Esophagus muscularis mucosa (tissue), 4 donors: ENCODE measurements at regions not wholly inside any gene's neighbourhood (a gene's known extent, or its start where the extent isn't known, plus 50 kb on each side); places are given as distances from the start of the nearest gene placed in this dataset.

ENCODE experiments used
- DNase-seq: peaks from one replicate; pipeline ENCODE4 v3.0.0-alpha.2; 2017; ENCODE audit errors: extremely low spot score
- H3K27ac ChIP-seq, 4 donors: fragments of 200-600 bp; sonication (generic); replicated peaks in 1 of 4; 1 replicate in 3 of 4; 2 replicates in 1 of 4; pipeline ENCODE4 v1.5.1; 2016 to 2019; ENCODE audit warnings: mild to moderate bottlenecking in 1 of 4
- H3K27me3 ChIP-seq, 4 donors: fragments of 200-600 bp; sonication (generic); one replicate each; pipeline versions ENCODE4 v1.5.1 to v1.6.0; 2016 to 2019
- H3K36me3 ChIP-seq, 4 donors: fragments of 200-600 bp; sonication (generic); one replicate each; pipeline ENCODE4 v1.5.1; 2016 to 2019
- H3K4me1 ChIP-seq, 4 donors: fragments of 200-600 bp; sonication (generic); one replicate each; pipeline ENCODE4 v1.5.1; 2016 to 2019
- H3K4me3 ChIP-seq, 4 donors: fragments of 200-600 bp; sonication (generic); 1 replicate in 2 of 4; 2 replicates in 2 of 4; pipeline ENCODE4 v1.5.1; 2016 to 2019; ENCODE audit warnings: mild to moderate bottlenecking in 4 of 4, moderate library complexity in 1 of 4
- H3K9me3 ChIP-seq, 4 donors: fragments of 200-600 bp; sonication (generic); 1 replicate in 3 of 4; 2 replicates in 1 of 4; pipeline ENCODE4 v1.5.1; 2016 to 2019
- EP300 ChIP-seq: sonication (generic); formaldehyde crosslinking; IDR thresholded peaks from one replicate; pipeline ENCODE4 v1.6.1; 2017; ENCODE audit warnings: antibody characterized with exemption
- POLR2A ChIP-seq: fragments of 450-650 bp; IDR thresholded peaks from one replicate; pipeline ENCODE4 v1.6.1; 2017; ENCODE audit warnings: antibody characterized with exemption, moderate library complexity, mild to moderate bottlenecking, low read depth
- POLR2AphosphoS5 ChIP-seq, 2 donors: sonication (generic); formaldehyde crosslinking; IDR thresholded peaks; one replicate each; pipeline ENCODE4 v1.6.1; 2017; ENCODE audit warnings: antibody characterized with exemption in 2 of 2
- WGBS: methylation state at CpG from one replicate; pipeline ENCODE4 v1.1.5; 2018; 5-methylcytosine and 5-hydroxymethylcytosine counted together
- intact Hi-C: fragments of 100-400 bp; cut with DNase I; formaldehyde crosslinking; loops from one replicate; pipeline ENCODE4 v1.15.1; 2023
- TF ChIP-seq, protein P1 (sequence below), 3 experiments: fragments of 200-600 bp in 2 of 3; fragments of 450-650 bp in 1 of 3; sonication (generic) in 2 of 3; IDR thresholded peaks; one replicate each; pipeline ENCODE4 v1.5.1; 2017 to 2019; ENCODE audit warnings: antibody characterized with exemption in 3 of 3, mild to moderate bottlenecking in 2 of 3, moderate library complexity in 1 of 3

GRCh38 chr6:119575721-119576120, 226.2 kb upstream of the MAN1A1 start:
- WGBS: 88% methylated on average over 1 of the region's 2 CpGs
- TF ChIP-seq EP300: no peak
- TF ChIP-seq, protein P1, sequence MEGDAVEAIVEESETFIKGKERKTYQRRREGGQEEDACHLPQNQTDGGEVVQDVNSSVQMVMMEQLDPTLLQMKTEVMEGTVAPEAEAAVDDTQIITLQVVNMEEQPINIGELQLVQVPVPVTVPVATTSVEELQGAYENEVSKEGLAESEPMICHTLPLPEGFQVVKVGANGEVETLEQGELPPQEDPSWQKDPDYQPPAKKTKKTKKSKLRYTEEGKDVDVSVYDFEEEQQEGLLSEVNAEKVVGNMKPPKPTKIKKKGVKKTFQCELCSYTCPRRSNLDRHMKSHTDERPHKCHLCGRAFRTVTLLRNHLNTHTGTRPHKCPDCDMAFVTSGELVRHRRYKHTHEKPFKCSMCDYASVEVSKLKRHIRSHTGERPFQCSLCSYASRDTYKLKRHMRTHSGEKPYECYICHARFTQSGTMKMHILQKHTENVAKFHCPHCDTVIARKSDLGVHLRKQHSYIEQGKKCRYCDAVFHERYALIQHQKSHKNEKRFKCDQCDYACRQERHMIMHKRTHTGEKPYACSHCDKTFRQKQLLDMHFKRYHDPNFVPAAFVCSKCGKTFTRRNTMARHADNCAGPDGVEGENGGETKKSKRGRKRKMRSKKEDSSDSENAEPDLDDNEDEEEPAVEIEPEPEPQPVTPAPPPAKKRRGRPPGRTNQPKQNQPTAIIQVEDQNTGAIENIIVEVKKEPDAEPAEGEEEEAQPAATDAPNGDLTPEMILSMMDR (IDR thresholded peaks at IDR 0.05): no peak
- TF ChIP-seq POLR2A: no peak
- no peak for TF ChIP-seq POLR2AphosphoS5 (IDR thresholded peaks at IDR 0.05)
- Histone ChIP-seq H3K36me3 (no peaks in the 10 kb centered on the region), H3K4me3 (no peak overlapping the region), H3K27me3 (no peaks in the 10 kb centered on the region), H3K4me1 (no peaks in the 10 kb centered on the region), H3K9me3 (peaks cover 0 to 18% (median 15%) of the 10 kb centered on the region in 4 donors), H3K27ac (no peak overlapping the region)
- intact Hi-C loops: no loop called here
- no peak for DNase-seq

- no peak for TF ChIP-seq POLR2A
- TF ChIP-seq EP300: no peak
- no peak for TF ChIP-seq POLR2AphosphoS5 (IDR thresholded peaks at IDR 0.05)
- TF ChIP-seq, protein P1 (IDR thresholded peaks at IDR 0.05): no peak
- Histone ChIP-seq H3K4me3 (no peak overlapping the region), H3K9me3 (no peaks in the 10 kb centered on the region), H3K4me1 (no peaks in the 10 kb centered on the region), H3K36me3 (no peaks in the 10 kb centered on the region), H3K27ac (no peak overlapping the region), H3K27me3 (no peaks in the 10 kb centered on the region)
- intact Hi-C loops: no loop called here
- no peak for DNase-seq
- 83% methylated on average over 2 of the region's 2 CpGs for WGBS
Measured at GRCh38 chr6:119568580-119568979, 219.0 kb upstream of the MAN1A1 start.

GRCh38 chr6:119566546-119567260, 217.1 kb upstream of the MAN1A1 start:
- intact Hi-C loops: no loop called here

GRCh38 chr6:119565893-119566292, 216.3 kb upstream of the MAN1A1 start:
- H3K27ac ChIP-seq: no peak overlapping the region
- no peak overlapping the region for H3K4me3 ChIP-seq
- H3K9me3 ChIP-seq: no peaks in the 10 kb centered on the region
- H3K4me1 ChIP-seq: no peaks in the 10 kb centered on the region
- DNase-seq: no peak
- WGBS: 83% methylated on average over 2 of the region's 3 CpGs
- intact Hi-C loops: no loop called here
- no peaks in the 10 kb centered on the region for H3K36me3 ChIP-seq
- no peaks in the 10 kb centered on the region for H3K27me3 ChIP-seq
- TF ChIP-seq, protein P1 (IDR thresholded peaks at IDR 0.05): no peak
- TF ChIP-seq EP300: no peak
- no peak for TF ChIP-seq POLR2AphosphoS5 (IDR thresholded peaks at IDR 0.05)
- no peak for TF ChIP-seq POLR2A

More at GRCh38 chr6:119566546-119567260, 217.1 kb upstream of the MAN1A1 start:
- Histone ChIP-seq H3K9me3 (no peaks in the 10 kb centered on the region), H3K27me3 (no peaks in the 10 kb centered on the region), H3K36me3 (no peaks in the 10 kb centered on the region), H3K4me3 (no peak overlapping the region), H3K27ac (no peak overlapping the region), H3K4me1 (no peaks in the 10 kb centered on the region)
- TF ChIP-seq POLR2AphosphoS5 (IDR thresholded peaks at IDR 0.05) (no peak), EP300 (no peak), POLR2A (no peak)
- TF ChIP-seq, protein P1 (IDR thresholded peaks at IDR 0.05): no peak
- no peak for DNase-seq
- WGBS: 93% methylated on average over 19 of the region's 19 CpGs

- intact Hi-C loops: no loop called here
- Histone ChIP-seq H3K27me3 (no peaks in the 10 kb centered on the region), H3K9me3 (no peaks in the 10 kb centered on the region), H3K36me3 (no peaks in the 10 kb centered on the region), H3K27ac (no peak overlapping the region), H3K4me1 (no peaks in the 10 kb centered on the region), H3K4me3 (no peak overlapping the region)
- TF ChIP-seq POLR2AphosphoS5 (IDR thresholded peaks at IDR 0.05) (no peak), EP300 (no peak), POLR2A (no peak)
- TF ChIP-seq, protein P1 (IDR thresholded peaks at IDR 0.05): no peak
- DNase-seq: no peak
Measured at GRCh38 chr6:119562168-119562567, 212.6 kb upstream of the MAN1A1 start.
